NCI-H1092 (cell line): ENCODE measurements at regions not wholly inside any gene's neighbourhood (a gene's known extent, or its start where the extent isn't known, plus 50 kb on each side); places are given as distances from the start of the nearest gene placed in this dataset.

ENCODE experiments used
- DNase-seq: peaks from one replicate; lab custom pipeline; 2025; lab: John Stamatoyannopoulos, UW

DNA sequence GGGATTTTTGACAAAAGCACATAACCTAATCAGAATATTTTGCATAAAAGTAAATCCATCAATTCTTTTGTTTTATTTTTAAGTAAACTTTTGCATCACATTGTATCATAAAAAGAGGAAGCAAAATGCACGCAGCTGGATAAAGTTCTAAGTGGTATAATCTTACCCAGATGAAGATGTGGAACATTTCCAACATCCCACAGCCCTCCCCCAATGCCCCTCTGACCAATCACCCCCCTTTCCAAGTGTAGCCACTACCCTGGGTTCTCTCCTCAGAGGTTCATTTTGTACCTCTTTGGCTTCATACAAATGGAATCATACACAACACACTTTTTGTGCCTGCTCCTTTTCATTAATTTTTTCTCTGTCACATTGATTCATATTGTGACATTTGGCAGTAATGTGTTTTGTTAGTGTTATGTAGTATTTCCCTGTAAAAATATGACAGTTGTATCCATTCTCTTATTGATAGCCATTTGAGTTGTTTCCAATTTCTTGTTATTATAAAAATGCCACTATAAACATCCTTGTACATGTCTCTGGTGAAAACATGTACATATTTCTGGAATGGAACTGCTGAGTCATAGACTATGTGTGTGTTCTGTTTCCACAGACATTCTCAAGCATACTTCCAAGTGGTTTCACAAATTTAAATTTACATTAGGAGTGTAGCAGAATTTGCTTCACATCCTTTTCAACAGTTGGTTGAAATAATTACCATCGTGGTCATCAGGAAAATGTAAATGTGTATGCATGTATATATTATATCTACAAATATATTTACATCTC, 92.9 kb upstream of the SYNDIG1 start:
- DNase-seq, result no peak

DNA sequence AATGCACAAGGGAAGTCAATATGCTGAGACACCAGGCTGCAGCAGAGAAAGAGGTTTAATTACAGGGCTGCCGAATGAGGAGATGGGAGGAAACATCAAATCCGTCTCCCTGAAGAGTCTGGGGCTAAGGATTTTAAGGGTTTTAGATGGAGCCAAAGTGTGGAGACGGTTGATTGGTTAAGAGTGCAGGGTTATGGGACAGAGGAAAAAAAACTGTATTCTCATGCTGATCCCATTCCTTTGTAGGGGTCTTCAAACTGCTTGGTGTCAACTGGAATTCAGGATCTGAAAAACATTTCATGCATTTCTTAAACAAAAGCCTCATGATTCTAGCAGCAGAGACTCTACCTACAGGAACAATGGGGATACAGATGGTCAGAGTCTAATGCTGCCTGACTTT, 96.1 kb upstream of the SYNDIG1 start:
- no peak for DNase-seq

DNA sequence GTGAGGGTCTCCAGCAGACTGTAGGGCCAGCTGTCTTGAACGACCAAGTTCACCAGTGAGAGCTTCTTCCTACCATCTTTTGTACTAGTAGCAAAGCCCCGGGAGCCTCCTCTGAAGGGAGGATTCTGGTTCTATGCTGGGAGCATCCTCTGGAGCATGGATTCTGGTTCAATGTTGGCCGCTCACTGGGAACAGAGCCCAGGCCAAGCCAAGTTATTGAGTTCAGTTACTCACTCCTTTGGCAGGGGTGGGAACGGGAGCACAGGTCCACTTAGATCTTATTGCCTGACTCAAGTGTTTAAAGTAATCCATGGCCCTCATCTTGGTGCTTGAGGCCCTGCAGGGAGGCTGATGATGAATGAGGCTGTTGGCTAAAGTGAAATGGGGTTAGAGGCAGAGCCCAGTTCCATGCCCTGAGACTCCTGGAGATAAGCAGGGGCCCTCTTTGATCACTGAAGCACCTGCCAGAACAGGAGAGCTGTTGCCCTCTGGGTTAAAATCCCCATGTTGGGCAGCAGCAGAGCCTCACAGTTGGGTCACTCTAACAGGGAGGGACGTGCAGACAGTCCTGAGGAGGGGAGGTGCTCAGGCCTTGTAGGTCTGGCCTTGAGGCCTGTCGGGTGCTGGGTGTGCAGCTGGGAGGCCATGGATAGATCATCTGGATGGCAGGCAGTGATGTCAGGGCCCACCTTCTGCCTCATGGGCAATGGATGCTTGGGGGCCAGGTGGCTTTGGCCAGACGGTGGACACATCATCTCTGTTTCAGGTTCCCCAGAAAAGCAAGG, 98.3 kb upstream of the SYNDIG1 start:
- no peak for DNase-seq

DNA sequence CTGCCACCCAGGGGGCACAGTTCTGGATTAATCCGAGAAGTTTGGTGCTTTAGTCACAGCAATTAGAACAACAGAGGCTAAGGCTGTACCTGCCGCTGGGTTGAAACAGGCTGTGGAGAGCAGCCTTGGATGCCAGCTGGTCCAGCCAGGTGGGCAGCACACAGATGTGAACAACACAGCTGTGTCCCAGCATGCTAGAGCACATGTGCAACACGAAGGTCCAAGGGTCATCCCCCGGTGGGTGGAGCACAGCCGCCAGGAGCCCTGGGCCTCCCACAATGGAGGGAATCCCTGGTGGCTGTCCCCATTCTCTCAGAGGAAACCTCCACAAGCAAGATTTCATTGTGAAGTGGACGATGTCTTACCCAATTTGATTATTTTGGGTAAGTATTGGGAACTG, 99.2 kb upstream of the SYNDIG1 start:
- no peak for DNase-seq

DNA sequence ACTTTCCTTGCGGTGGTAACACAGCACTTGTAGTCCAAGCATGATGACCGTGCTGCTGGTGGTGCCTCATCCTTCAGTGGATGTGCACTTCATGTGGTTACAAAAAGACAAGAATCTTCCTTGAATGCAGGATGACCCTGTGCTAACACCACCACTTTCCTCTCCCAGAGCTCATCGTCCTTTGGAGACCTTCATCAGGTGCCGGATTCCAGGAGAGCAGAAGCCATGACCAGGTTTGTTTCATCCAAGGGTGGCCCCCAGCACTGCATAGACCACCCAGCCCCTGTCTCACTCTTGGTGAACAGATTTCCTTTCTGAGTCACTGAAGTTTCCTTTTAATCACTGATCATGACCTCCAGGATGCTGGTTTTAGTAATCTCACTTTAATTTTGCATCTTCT, 101.2 kb upstream of the SYNDIG1 start:
- no peak for DNase-seq

DNA sequence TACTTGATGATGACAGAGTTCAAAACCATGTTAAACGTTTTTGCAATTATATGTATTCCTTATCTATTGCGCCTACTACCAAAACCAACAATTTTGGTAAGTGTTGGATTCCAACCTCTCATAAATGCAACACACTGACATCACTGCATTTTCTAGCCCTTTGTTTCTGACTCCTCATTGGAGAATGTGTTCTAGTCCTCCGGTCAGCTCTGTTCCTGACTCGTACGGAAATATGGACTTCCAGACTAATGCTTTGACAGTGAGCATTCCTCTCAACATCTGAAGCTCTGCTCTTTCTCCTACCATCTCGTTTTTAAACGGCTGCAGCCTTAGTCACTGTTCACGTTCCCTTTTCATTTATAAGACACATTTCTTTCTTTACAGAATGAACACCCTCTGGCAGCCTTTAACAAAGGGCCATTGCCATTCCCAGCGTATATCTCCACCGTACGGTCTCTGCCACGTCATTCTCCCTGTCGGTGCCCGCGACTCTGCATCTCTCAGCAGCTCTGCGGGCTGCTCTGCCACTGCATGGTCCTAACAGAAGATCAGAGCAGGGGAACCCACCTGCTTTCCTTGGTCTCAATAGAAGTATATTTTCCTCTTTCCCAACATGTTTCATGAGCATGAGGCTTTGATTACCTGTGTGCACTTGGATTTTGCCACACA, 103.0 kb upstream of the SYNDIG1 start:
- DNase-seq, result no peak

DNA sequence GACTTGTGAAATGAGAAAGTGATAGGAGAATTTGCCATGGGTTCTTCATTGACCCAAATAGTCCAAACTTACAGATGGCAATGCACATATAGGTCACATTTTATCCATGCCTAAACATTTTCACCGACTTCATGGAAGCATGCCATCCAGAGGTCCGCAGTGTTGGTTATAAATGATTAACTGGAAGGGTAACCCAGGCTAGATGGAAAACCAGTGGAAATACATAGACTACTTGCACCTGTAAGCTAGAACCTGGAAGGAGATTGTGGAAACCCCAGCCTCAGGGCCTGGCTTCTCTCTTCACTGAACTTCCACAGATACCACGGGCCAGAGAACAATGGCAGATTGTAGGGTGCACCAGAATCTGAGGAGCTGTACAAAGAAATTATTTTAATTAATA, 103.8 kb upstream of the SYNDIG1 start:
- DNase-seq, result no peak

DNA sequence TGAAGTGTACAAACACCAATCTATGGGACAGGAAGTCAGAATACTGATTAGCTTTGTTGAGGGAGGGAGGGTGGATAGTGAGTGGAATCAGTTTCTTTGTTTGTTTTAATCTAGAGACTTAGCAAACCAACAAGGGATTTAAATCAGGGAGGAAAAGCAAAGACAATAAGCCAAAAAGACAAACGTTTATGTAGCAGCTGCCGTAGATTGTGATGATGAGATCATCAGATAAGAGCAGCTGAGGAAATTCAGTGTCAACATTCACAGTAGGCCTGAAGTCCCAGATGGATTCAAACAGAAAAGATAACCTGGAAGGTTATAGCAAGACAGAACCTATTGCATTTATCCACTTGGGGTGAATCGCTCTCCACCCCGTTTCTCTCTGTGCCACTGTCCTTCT, 104.9 kb upstream of the SYNDIG1 start:
- no peak for DNase-seq

DNA sequence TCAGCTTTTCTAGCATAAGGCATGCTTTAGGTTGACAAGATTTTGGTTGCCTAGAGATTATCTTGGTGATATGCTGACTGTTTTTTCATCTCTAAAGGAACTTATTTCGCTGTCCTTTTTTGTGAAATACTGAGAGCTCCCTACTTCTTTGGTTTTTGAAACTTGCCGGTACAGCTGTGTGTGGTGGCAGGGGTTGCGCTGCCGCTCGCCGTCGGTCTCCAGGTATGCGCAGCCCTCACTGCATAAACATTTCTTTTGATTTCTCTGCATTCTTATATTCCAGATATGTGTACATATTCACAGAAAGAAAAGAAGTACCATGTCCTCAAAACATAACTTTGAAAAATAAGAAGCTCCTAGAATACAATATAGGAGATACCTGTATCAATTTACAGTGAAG, 106.4 kb upstream of the SYNDIG1 start:
- DNase-seq, result no peak

DNA sequence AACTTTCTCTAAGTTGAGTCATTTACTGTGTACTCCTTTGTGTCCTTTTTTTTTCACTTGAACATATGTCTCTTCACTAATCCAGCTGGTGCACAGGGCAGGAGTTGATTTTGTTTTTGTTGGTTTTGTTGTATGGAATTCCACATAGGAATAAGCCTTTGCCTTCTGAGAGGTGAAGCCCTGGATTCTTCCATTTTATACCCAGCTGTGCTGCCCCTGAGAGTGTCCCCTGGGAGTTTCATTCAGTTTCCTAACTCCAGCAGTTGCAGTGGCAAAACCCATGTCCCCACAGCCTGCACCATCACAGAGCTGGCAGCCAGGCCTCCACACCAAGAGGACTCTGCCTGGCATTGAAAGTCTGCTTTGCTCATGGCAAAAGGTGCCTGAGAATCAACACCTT, 107.3 kb upstream of the SYNDIG1 start:
- no peak for DNase-seq

DNA sequence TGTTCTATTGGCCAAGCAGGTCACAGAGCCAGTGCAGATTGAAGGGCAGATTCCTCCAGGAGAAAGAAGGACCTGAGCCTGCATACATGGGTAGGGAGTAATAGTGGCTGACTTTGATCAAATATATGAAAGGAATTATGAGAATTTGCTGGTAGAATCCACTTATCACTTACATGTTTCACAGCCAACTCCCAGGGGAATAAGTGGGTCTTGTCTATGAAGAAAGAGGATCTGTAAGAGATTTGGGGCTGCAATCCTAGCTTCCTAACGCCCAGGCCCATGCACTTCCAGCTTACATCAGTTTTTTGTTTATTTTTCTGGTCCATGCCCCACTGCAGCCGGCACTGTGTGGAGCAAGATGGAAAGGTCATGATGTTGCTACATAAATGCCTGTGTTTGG, 107.9 kb upstream of the SYNDIG1 start:
- no peak for DNase-seq

DNA sequence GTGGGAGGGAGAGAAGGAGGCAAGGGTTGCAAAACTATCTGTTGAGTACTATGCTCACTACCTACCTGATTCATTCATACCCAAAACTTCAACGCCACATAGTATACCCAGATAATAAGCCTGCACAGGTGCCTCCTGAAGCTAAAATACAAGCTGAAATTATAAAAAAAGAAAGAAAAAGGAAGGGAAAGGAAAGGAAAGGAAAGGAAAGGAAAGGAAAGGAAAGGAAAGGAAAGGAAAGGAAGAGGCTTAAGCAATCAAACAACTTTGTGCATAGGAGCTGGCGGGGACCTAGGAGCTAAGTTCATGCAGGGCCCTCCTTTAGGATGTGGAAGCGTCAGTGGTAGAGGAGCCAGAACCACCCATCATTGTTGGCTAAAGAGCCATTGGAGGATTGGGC, 108.9 kb upstream of the SYNDIG1 start:
- DNase-seq, result no peak

DNA sequence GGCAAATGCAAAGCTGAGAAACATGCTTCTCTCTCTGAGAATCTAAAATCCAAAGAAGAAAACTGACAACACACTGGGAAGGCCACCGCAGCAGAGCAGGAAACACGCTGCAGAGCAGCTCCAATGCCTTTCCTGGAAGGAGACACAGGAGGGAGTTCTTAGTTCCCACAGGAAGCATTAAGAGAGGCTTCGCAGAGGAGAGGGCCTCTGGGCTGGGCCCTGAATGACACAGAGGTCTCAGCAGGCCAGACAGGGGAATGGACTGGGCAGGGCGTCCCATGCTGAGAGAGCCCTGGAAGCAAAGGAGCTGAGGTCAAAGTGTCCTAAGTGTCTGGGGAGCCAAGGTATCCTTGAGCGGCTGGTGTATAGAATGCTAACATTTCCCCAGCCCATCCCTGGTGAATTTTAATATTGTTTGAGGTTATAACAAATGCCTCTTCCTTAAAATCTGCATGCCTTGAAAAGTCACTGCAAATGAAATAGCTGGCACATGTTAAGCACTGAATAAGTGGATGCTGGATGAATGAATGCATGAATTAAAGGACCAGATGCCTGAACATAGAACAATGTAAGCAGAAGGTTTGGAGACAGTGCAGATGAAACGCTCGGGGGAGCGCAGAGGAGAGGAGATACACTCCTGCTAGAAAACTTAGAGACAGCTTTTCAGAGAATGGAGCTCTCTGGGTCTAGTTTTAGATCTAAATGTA, 110.0 kb upstream of the SYNDIG1 start:
- no peak for DNase-seq

DNA sequence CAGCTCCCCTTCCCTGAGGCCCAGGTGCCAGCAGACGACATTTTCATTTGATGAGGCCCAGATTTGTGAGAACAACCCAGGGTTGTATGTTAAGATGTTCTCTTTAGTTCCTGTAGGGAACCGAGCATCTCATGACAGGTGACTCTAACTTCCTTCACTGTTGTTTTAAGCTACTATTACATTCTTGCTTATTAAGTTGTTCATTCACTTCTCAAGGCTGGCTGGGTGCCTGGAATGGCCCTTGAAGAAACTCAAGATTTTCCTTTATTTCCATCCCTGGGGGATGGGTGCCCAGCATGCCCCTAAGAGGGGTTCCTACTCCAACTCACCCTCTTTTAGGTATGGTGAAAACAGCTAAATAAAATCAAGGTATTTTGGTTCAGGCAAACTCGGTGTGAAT, 111.5 kb upstream of the SYNDIG1 start:
- no peak for DNase-seq

DNA sequence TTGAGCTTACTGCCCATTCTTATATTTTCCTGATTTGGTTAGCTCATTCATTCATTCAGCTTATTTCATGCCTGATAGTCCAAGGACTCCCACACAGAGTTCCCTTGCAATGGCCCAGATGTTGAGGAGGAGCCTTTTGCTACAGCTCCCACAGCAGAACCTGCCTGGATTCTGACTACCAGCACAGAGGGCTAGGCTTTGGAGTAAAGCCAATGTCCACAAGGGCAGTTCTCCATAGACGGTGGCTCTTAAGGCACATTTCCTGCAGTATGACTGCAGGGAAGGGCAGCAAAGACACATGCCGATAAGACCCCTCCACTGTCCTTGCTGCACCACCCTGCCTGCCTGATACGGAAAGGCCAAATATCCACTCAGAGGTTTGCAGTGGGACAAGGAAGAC, 112.3 kb upstream of the SYNDIG1 start:
- peak; percentile 54 for DNase-seq

DNA sequence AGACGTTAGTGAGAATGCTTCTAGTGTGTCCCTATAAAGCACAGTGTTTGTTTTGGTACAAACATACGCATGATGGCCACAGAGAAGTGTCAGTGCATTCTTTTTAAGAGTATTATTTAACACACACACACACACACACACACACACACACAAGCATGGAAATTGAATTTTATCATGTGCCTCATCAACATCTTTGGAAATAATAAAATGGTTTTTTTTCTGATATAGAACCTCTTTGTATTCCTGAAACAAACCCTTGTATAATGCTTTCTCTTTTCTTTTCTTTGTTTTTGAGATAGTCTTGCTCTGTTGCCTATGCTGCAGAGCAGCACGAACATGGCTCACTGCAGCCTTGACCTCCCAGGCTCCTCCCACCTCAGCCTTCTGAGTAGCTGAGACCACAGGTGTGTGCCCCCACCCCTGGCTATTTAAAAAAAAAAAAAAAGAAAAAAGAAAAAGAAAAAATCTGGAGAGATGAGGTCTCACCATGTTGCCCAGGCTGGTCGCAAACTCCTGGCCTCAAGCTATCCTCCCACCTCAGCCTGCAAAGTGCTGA, 116.2 kb upstream of the SYNDIG1 start:
- no peak for DNase-seq

DNA sequence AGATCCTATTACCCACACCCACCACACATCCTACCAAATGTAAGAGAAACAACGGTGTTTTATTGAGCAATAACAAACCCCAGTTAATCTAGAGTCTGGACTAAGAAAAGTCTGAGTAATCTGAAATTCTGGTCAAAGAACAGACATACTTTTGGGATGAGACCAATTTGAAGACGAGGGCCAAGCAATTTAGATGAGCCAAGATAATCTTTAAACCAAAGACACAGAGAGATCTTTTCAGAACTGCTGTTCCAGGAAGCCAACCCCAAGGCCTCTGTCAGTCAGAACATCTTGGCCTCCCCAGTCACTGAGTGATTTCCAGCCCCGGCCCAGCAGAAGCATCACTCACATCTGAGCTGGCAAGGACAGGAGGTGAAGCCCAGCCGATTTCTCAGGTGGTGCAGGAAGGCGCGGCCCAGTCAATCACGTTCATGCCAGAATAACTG, 118.5 kb upstream of the SYNDIG1 start:
- no peak for DNase-seq

DNA sequence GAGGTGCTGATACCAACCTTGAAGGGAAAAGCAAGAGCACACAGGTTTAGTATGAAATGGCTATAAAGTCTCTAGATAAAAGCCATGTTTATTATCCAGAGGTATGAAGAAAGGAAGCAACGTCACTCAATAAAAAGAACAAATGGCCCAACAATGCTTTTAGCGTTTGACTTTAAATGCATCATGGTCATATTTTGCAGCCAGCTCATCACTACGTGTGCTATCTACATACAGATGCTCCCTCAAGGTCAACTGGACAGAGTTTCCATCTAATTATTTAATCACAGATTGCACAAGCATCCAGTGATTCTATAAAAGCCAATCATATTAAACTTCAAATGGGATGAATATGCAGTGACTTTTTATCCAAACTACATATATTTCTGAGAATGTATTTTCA, 127.6 kb upstream of the SYNDIG1 start:
- DNase-seq, result no peak

DNA sequence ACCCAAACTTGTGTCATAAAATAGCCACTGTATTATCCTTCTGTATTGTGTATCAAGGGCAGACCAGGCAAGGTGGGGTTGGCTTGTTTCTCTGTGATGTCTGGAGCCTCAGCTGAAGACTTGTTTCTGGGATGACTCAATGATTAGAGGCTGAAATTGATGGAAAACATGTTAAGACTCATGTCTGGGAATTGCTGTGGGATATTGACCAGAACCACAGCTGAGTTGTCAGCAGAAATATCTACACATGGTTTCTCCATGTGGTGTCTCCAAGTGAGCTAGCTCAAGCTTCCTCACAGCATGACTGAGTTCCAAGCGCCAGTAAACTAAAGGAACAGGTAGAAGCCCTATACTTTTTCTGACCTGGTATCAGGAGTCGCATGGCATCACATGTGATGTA, 128.5 kb upstream of the SYNDIG1 start:
- no peak for DNase-seq

DNA sequence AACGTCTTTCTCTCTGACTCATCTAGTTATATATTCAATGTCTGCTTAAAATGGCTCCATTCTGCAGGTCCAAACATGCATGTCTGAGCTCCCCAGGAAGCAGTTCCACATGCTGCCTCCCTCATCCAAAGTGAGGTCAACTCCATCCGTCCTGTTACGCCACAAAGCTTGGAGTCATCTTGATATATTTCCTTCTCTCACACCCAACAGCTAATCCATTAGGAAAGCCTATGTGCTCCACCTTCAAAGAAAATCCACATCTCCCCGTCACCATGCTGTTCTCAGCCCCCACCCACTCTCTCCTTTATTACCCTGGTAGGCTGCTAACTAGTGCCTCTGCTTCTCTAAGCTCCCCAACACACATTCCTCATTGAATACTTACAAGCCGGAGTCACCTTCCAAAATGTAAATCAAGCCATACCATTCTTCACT, 130.2 kb upstream of the SYNDIG1 start:
- DNase-seq, result no peak

DNA sequence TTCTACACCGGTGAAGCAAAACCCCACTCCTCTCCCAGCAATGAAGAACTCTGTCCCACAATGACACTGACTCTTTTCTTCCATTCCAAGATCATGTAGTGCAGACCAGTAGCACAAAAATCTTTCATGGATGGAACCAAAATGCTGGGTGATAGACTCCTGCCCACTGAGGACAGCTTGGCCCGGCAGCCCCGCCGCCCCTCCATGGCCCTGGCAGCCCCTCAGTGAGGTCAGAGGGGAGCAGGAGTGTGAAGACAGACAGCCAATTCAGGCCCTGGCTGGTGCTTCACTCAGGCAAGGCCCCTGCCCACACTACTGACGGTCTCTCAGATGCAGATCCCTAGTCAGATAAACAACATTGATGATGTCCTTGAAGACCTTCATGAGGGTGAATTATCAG, 131.9 kb upstream of the SYNDIG1 start:
- no peak for DNase-seq

DNA sequence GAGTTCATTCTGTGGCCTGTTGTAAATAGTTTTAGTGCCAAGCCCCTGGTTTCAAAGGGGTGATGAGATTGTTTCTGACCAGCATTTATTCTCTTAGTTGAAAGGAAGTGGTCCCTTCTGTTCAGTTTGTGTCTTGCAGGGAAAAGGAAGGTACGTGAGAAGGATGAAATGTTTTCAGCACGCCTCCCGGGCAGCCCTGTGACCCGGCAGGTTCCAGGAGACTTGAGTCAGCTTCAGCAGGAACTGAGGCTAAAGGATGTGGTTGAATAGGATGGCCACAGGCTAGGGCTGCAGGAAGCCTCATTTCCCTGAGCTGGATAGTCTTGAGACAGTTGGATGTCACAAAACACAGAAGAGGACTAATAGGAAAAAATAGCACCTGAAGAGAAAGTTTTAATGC, 132.4 kb upstream of the SYNDIG1 start:
- DNase-seq, result no peak
